Neural crest cell (in vitro differentiated cells): ENCODE measurements at regions not wholly inside any gene's neighbourhood (a gene's known extent, or its start where the extent isn't known, plus 50 kb on each side); places are given as distances from the start of the nearest gene placed in this dataset.

Experiments used
- DNase-seq: peaks from one replicate; pipeline ENCODE4 v3.0.0; 2021; ENCODE audit warnings: low read depth, mixed read lengths, low spot score
- H3K27ac Mint-ChIP-seq: one replicate; pipeline ENCODE4 v1.8.0; 2021; ENCODE audit warnings: mild to moderate bottlenecking, mixed read lengths; ENCODE audit not compliant: unreplicated experiment
- H3K27me3 Mint-ChIP-seq: 2 replicates; pipeline ENCODE4 v1.8.0; 2021; ENCODE audit warnings: low read depth, mild to moderate bottlenecking, mixed read lengths
- H3K36me3 Mint-ChIP-seq: 2 replicates; pipeline ENCODE4 v1.8.0; 2021; ENCODE audit warnings: low read depth, mild to moderate bottlenecking, mixed read lengths
- H3K4me1 Mint-ChIP-seq: 2 replicates; pipeline ENCODE4 v1.8.0; 2021; ENCODE audit warnings: mixed read lengths
- H3K4me3 Mint-ChIP-seq: one replicate; pipeline ENCODE4 v1.8.0; 2021; ENCODE audit warnings: mild to moderate bottlenecking, mixed read lengths
- H3K9me3 Mint-ChIP-seq: 2 replicates; pipeline ENCODE4 v1.8.0; 2021; ENCODE audit warnings: mixed read lengths
- CTCF ChIP-seq: fragments of 200-600 bp; sonication (generic); conservative IDR thresholded peaks from 2 replicates; pipeline ENCODE4 v1.5.0; 2021; ENCODE audit warnings: antibody characterized with exemption, mild to moderate bottlenecking

DNA sequence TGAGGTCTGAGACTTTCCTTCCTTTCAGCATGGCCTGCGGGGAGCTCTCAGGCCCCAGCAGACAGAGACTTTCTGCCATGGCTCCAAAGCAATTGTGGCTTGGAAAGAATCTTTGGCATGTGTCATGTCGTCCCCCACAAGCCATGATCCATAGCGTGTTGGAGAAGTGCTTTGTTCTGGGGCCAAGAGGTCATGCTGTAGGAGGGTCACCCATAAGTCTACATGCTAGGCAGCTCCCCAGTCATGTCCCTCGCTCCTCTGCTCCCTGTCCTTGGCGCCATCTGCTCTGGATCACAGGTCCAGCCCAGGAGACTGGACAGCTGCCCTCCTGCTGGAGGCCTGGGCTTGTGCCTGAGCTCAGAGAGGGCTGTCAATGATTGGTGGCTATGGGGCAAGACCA lies 78.8 kb upstream of the LCLAT1 start:
- H3K4me1 Mint-ChIP-seq: peaks cover 3% of the 10 kb centered on the region
- H3K27me3 Mint-ChIP-seq: no peaks in the 10 kb centered on the region
- no peak overlapping the region for H3K27ac Mint-ChIP-seq
- no peaks in the 10 kb centered on the region for H3K9me3 Mint-ChIP-seq
- no peak overlapping the region for H3K4me3 Mint-ChIP-seq
- TF ChIP-seq CTCF: no peak
- H3K36me3 Mint-ChIP-seq: no peaks in the 10 kb centered on the region
- no peak for DNase-seq

DNA sequence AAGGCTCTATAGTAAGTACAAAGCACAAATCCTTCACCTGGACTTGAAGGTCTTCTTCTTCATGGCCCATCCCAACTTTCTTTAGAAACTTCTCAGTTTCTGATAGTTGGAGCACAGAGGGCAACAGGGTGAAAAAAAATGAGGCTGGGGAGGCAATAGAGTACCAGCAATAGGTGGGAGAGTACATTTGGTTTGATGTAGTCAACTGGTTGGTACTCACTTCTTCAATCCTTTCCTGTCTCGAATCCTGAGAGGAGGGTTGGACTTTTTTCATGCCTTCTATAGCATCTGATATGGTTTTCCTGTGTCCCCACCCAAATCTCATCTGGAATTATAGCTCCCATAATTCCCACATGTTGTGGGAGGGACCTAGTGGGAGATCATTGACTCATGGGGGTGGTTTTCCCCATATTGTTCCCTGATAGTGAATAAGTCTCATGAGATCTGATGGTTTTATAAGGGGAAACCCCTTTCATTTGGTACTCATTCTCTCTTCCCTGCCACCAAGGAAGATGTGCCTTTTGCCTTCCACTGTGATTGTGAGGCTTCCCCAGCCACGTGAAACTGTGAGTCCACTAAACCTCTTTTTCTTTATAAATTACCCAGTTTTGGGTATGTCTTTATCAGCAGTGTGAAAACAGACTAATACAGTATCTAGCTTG lies 75.9 kb upstream of the LCLAT1 start:
- H3K9me3 Mint-ChIP-seq: no peaks in the 10 kb centered on the region

DNA sequence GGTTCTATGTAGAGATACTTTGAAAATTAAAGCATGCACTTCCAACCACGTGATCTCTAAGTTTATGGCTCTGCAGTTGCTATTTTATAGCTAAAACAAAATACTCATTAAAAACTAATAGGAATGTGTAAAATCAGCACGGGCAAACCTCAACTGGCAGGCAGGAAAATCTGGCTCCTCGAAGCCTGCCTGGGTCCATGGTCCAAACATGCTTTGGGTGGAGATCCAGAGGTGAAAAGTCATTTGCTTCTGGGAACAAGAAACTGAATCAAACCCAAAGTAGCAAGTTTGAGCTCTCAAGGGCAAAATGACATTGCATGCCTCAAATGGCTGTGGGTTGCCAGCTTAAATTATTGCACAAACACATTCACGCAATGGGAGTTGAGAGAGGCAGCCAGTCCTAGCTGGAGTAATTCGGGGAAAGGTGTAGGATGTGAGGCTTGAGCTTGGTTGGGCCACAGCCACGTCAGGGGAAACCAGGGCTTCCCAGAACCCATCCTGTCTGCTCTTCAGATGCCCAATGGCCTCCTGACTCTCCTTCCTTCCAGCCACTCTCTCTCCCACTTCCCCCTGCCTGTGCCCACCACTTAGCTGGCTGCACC lies 75.2 kb upstream of the LCLAT1 start:
- DNase-seq: no peak
- Mint-ChIP-seq H3K4me3 (no peak overlapping the region), H3K27me3 (no peaks in the 10 kb centered on the region), H3K36me3 (no peaks in the 10 kb centered on the region), H3K27ac (no peak overlapping the region), H3K9me3 (no peaks in the 10 kb centered on the region), H3K4me1 (no peaks in the 10 kb centered on the region)
- no peak for TF ChIP-seq CTCF

More for the DNA sequence above, 75.9 kb upstream of the LCLAT1 start:
- Mint-ChIP-seq H3K4me1 (no peaks in the 10 kb centered on the region), H3K27ac (no peak overlapping the region), H3K4me3 (no peak overlapping the region), H3K27me3 (no peaks in the 10 kb centered on the region), H3K36me3 (no peaks in the 10 kb centered on the region)
- no peak for TF ChIP-seq CTCF
- no peak for DNase-seq

DNA sequence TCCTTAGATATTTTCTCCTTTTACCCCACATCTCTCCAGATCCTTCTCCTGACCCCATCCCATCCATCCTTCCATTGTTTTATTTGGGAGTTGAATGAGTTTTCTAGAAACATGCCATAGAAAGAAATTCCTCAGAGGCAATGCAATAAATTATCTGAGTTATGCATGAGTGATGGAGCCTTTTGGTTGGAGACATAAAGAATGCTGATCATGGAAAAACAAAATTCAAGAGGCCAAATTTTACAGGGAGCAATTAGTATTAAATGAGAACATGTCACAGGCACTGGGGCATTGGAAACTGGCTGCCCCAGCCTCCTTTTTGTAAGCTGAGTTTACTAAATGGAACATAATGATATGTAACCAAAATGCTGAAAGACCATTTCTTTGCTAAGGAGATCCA lies 74.2 kb upstream of the LCLAT1 start:
- Mint-ChIP-seq H3K4me3 (no peak overlapping the region), H3K36me3 (no peaks in the 10 kb centered on the region), H3K9me3 (no peaks in the 10 kb centered on the region), H3K27me3 (no peaks in the 10 kb centered on the region), H3K4me1 (no peaks in the 10 kb centered on the region), H3K27ac (no peak overlapping the region)
- DNase-seq: no peak
- TF ChIP-seq CTCF: no peak

- Mint-ChIP-seq H3K4me3 (no peak overlapping the region), H3K27me3 (no peaks in the 10 kb centered on the region), H3K9me3 (no peaks in the 10 kb centered on the region), H3K36me3 (no peaks in the 10 kb centered on the region), H3K4me1 (no peaks in the 10 kb centered on the region), H3K27ac (no peak overlapping the region)
- TF ChIP-seq CTCF: no peak
- no peak for DNase-seq
These were observed 73.2 kb upstream of the LCLAT1 start for GRCh38 chr2:30373881-30374302.
